ENCODE measurements at regions not wholly inside any gene's neighbourhood (a gene's known extent, or its start where the extent isn't known, plus 50 kb on each side); places are given as distances from the start of the nearest gene placed in this dataset.

GRCh38 chr5:97365163-97365845 is 182.3 kb upstream of the RIOK2 start:
- DNase-seq: no peak
- Histone ChIP-seq H3K27ac (no peak overlapping the region), H3K27me3 (no peaks in the 10 kb centered on the region), H3K36me3 (no peaks in the 10 kb centered on the region), H3K9me3 (no peaks in the 10 kb centered on the region), H3K4me3 (replicated peaks in 1 of 3) (no peak overlapping the region), H3K4me1 (no peaks in the 10 kb centered on the region)
- no peak for TF ChIP-seq POLR2A (IDR thresholded peaks at IDR 0.05)
- TF ChIP-seq, protein P1, sequence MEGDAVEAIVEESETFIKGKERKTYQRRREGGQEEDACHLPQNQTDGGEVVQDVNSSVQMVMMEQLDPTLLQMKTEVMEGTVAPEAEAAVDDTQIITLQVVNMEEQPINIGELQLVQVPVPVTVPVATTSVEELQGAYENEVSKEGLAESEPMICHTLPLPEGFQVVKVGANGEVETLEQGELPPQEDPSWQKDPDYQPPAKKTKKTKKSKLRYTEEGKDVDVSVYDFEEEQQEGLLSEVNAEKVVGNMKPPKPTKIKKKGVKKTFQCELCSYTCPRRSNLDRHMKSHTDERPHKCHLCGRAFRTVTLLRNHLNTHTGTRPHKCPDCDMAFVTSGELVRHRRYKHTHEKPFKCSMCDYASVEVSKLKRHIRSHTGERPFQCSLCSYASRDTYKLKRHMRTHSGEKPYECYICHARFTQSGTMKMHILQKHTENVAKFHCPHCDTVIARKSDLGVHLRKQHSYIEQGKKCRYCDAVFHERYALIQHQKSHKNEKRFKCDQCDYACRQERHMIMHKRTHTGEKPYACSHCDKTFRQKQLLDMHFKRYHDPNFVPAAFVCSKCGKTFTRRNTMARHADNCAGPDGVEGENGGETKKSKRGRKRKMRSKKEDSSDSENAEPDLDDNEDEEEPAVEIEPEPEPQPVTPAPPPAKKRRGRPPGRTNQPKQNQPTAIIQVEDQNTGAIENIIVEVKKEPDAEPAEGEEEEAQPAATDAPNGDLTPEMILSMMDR (IDR thresholded peaks at IDR 0.05): no peak
- intact Hi-C loops (cut with DNase I): no loop called here

DNA sequence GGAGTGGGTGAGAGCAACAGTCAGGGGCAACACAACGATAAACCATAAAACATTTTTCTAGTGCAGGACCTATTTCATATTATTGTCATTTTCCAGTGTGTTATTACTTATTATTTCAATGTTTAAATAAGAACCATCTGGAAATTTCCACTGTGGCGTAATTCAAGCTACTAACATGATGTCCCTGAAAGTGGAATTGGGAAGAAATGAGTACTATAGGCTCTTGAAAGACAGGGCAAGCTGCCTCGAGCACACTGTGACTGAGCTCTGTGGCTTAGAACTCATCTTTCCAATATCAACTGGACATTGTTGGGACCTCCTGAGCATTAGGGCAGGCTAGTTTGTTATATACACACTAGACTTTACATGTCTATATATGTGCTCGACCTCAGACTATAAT is 182.9 kb upstream of the RIOK2 start:
- TF ChIP-seq POLR2A (IDR thresholded peaks at IDR 0.05): no peak
- TF ChIP-seq, protein P1 (IDR thresholded peaks at IDR 0.05): no peak
- no peak for DNase-seq
- WGBS, 2 donors: 69 to 83% methylated on average over 4 of the region's 4 CpGs
- Histone ChIP-seq H3K4me3 (replicated peaks in 1 of 3) (no peak overlapping the region), H3K4me1 (no peaks in the 10 kb centered on the region), H3K36me3 (no peaks in the 10 kb centered on the region), H3K27ac (no peak overlapping the region), H3K27me3 (no peaks in the 10 kb centered on the region), H3K9me3 (no peaks in the 10 kb centered on the region)
- intact Hi-C loops (cut with DNase I): no loop called here

GRCh38 chr5:97375959-97376358 is 192.9 kb upstream of the RIOK2 start:
- no peaks in the 10 kb centered on the region for H3K36me3 ChIP-seq
- DNase-seq: no peak
- intact Hi-C loops (cut with DNase I): no loop called here

DNA sequence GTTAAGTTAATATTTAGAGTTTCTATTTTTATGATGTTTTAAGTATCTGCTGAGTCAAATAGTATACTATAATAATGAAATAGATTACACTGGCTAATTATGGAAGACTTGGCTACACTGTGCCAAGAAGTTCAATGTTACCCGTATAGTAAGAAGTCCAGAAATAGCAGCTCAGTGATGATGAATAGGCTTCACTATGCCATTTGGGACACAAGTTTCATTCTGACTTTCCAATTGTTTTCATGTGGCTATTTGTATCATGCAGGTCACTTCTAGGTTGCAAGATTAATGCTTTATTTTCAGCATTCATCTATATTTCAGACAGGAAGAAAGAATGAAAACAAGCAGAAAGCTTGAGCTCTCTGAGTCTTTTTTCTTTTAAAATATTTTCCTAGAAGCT is 194.5 kb upstream of the RIOK2 start:
- H3K36me3 ChIP-seq: no peaks in the 10 kb centered on the region
- no peaks in the 10 kb centered on the region for H3K9me3 ChIP-seq
- H3K27ac ChIP-seq: no peak overlapping the region
- intact Hi-C loops (cut with DNase I): no loop called here
- H3K4me1 ChIP-seq: no peaks in the 10 kb centered on the region
- TF ChIP-seq, protein P1 (IDR thresholded peaks at IDR 0.05): no peak
- no peak for DNase-seq
- H3K4me3 ChIP-seq (replicated peaks in 1 of 3): no peak overlapping the region
- no peaks in the 10 kb centered on the region for H3K27me3 ChIP-seq
- WGBS, 2 donors: 83% methylated on average over 1 of the region's 1 CpG

More at GRCh38 chr5:97375959-97376358, 192.9 kb upstream of the RIOK2 start:
- H3K9me3 ChIP-seq: no peaks in the 10 kb centered on the region
- TF ChIP-seq POLR2A (IDR thresholded peaks at IDR 0.05): no peak
- TF ChIP-seq, protein P1 (IDR thresholded peaks at IDR 0.05): no peak
- H3K4me3 ChIP-seq (replicated peaks in 1 of 3): no peak overlapping the region
- no peaks in the 10 kb centered on the region for H3K27me3 ChIP-seq
- H3K4me1 ChIP-seq: no peaks in the 10 kb centered on the region
- H3K27ac ChIP-seq: no peak overlapping the region

GRCh38 chr5:97383996-97384395 is 200.9 kb upstream of the RIOK2 start:
- 93 to 95% methylated on average over 1 of the region's 1 CpG for WGBS, 2 donors

More at GRCh38 chr5:97383996-97384395, 200.9 kb upstream of the RIOK2 start:
- TF ChIP-seq POLR2A (IDR thresholded peaks at IDR 0.05): no peak
- TF ChIP-seq, protein P1 (IDR thresholded peaks at IDR 0.05): no peak
- DNase-seq: no peak
- H3K4me3 ChIP-seq (replicated peaks in 1 of 3): no peak overlapping the region
- no peak overlapping the region for H3K27ac ChIP-seq
- H3K9me3 ChIP-seq: no peaks in the 10 kb centered on the region
- intact Hi-C loops (cut with DNase I): no loop called here
- no peaks in the 10 kb centered on the region for H3K27me3 ChIP-seq
- H3K4me1 ChIP-seq: no peaks in the 10 kb centered on the region
- H3K36me3 ChIP-seq: no peaks in the 10 kb centered on the region
